GM12872 (cell line): ENCODE measurements at regions not wholly inside any gene's neighbourhood (a gene's known extent, or its start where the extent isn't known, plus 50 kb on each side); places are given as distances from the start of the nearest gene placed in this dataset.

Experiments used
- TF ChIP-seq, protein P1 (sequence below): IDR thresholded peaks from 3 replicates; pipeline ENCODE4 v1.5.1; 2011; ENCODE audit warnings: low read depth, mild to moderate bottlenecking, low read length, moderate library complexity; ENCODE audit not compliant: insufficient read depth

DNA sequence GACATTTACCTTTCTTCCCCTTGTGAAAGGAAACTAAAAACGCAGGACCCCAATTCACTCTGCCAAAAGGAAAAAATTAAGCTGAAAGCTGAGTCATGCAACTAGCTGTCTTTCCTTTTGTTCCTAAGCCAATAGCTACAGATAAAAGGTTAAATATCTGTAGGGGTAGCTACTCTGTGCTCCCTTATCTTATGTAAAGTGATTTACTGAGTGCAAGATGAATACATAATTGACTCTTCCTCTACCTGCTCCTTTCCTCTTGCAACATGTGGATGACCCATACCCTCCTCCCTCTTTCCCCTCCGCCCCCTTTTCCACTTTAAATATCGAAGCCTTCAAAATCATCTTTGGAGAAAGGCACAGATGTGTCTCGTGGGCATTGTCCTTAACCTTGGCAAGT is 68.0 kb upstream of the ZNF157 start:
- TF ChIP-seq, protein P1, sequence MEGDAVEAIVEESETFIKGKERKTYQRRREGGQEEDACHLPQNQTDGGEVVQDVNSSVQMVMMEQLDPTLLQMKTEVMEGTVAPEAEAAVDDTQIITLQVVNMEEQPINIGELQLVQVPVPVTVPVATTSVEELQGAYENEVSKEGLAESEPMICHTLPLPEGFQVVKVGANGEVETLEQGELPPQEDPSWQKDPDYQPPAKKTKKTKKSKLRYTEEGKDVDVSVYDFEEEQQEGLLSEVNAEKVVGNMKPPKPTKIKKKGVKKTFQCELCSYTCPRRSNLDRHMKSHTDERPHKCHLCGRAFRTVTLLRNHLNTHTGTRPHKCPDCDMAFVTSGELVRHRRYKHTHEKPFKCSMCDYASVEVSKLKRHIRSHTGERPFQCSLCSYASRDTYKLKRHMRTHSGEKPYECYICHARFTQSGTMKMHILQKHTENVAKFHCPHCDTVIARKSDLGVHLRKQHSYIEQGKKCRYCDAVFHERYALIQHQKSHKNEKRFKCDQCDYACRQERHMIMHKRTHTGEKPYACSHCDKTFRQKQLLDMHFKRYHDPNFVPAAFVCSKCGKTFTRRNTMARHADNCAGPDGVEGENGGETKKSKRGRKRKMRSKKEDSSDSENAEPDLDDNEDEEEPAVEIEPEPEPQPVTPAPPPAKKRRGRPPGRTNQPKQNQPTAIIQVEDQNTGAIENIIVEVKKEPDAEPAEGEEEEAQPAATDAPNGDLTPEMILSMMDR, result no peak

GRCh38 chrX:47311932-47312774 is 58.2 kb upstream of the ZNF157 start:
- TF ChIP-seq, protein P1, result peak; percentile 53

DNA sequence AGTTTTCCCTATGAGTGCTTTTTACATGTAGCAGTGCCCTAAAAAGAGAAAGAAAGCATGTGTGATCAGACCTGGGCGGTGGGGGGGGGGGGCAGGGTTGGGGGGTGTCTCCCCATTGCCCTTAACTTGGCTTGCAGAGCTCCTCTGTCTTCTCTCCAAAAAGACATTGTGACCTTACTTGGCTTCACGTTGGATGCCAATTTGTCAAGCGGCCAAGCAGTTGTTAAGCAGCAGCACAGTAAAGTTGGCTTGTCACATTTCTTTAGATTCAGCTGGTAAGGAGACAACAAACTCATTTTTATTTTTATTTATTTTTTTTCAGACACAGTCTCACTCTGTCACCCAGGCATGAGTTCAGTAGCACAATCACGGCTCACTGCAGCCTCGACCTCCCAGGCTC is 57.3 kb upstream of the ZNF157 start:
- TF ChIP-seq, protein P1, result no peak

GRCh38 chrX:47316276-47317025 is 53.9 kb upstream of the ZNF157 start:
- TF ChIP-seq, protein P1, result no peak
